Sigmoid colon (tissue), 6 donors: ENCODE measurements at regions not wholly inside any gene's neighbourhood (a gene's known extent, or its start where the extent isn't known, plus 50 kb on each side); places are given as distances from the start of the nearest gene placed in this dataset.

Experiments used
- DNase-seq: peaks from one replicate; pipeline ENCODE4 v3.0.0-alpha.2; 2019
- H3K27ac ChIP-seq, 4 donors: fragments of 200-600 bp; sonication (generic); one replicate each; pipeline ENCODE4 v1.5.1; 2016 to 2019; ENCODE audit warnings: mild to moderate bottlenecking in 1 of 4
- H3K27me3 ChIP-seq, 3 donors: fragments of 200-600 bp; sonication (generic); one replicate each; pipeline ENCODE4 v1.5.1; 2019; ENCODE audit warnings: mild to moderate bottlenecking in 1 of 3
- H3K36me3 ChIP-seq, 4 donors: fragments of 200-600 bp; sonication (generic); one replicate each; pipeline ENCODE4 v1.5.1; 2016 to 2019
- H3K4me1 ChIP-seq, 4 donors: fragments of 200-600 bp; sonication (generic); one replicate each; pipeline ENCODE4 v1.5.1; 2017 to 2019
- H3K4me3 ChIP-seq, 4 donors: fragments of 200-600 bp; sonication (generic); one replicate each; pipeline ENCODE4 v1.5.1; 2017 to 2019; ENCODE audit warnings: mild to moderate bottlenecking in 2 of 4, moderate library complexity in 1 of 4
- H3K9me3 ChIP-seq, 4 donors: fragments of 200-600 bp in 3 of 4; sonication (generic) in 3 of 4; one replicate each; pipeline versions ENCODE4 v1.5.1 to v1.6.1; 2013 to 2019
- CTCF ChIP-seq, 4 experiments: fragments of 450-650 bp in 3 of 4; fragments of 200-600 bp in 1 of 4; IDR thresholded peaks; one replicate each; pipeline ENCODE4 v1.5.1; 2016 to 2019; ENCODE audit warnings: antibody characterized with exemption in 4 of 4, mild to moderate bottlenecking in 3 of 4, moderate library complexity in 2 of 4
- EP300 ChIP-seq, 4 donors: sonication (generic); formaldehyde crosslinking; IDR thresholded peaks; one replicate each; pipeline ENCODE4 v1.6.1; 2017; ENCODE audit warnings: antibody characterized with exemption in 4 of 4
- POLR2A ChIP-seq, 2 donors: fragments of 450-650 bp; IDR thresholded peaks; one replicate each; pipeline ENCODE4 v1.6.1; 2016; ENCODE audit warnings: antibody characterized with exemption in 2 of 2, mild to moderate bottlenecking in 2 of 2, moderate library complexity in 2 of 2
- POLR2AphosphoS5 ChIP-seq, 4 donors: sonication (generic); formaldehyde crosslinking; IDR thresholded peaks; one replicate each; pipeline ENCODE4 v1.6.1; 2017; ENCODE audit warnings: antibody characterized with exemption in 4 of 4
- WGBS, 2 donors: extraction: QIAGEN DNeasy Blood & Tissue Kit; methylation state at CpG; one replicate each; pipeline ENCODE4 v1.1.7; 2013; 5-methylcytosine and 5-hydroxymethylcytosine counted together
- intact Hi-C: fragments of 100-400 bp; cut with DNase I; formaldehyde crosslinking; loops from one replicate; pipeline ENCODE4 v1.15.1; 2023
- donor health status: healthy with polysubstance abuse.
- donor health status: healthy.

DNA sequence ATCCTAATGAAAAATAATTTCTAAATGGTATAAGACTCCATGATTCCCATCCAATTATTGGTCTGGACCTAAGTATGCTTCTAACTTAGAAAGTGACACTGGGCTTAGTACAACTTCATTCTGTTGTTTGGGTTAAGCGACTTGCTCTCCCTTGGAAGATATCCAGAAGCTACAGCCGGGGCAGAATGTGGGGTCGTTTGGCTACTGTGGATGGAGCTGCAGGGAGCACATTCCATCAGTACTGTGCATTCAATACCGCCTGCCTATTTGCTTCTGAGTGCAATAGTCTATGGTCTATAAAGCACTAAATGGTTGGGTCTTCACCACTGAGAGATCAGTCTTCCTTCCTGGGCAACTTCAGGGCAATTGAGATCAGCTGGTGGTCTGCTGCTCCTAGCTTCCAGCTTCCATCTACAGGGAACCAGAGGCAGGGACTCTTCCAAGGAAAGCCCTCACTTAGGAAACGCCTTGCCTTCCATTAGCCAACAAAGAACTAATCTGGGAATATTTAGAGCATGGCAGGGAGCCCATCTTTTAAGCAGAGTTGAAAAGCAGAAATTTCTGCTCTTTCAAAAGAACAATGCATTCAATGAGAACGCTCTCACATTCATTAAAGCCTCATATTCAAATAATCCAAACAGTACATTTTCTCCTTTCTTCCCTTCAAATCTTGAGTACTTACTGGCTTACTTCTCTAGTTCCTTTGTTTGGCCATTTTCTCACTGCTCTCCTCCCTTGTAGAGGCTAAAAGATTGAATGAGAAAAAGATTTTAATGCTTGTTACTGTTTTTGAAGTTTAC lies 1049.9 kb upstream of the TENM3 start:
- H3K27me3 ChIP-seq = no peaks in the 10 kb centered on the region
- H3K36me3 ChIP-seq = no peaks in the 10 kb centered on the region
- no peak overlapping the region for H3K27ac ChIP-seq
- no peak for DNase-seq
- intact Hi-C loops = no loop called here
- H3K4me3 ChIP-seq = no peak overlapping the region
- H3K9me3 ChIP-seq = no peaks in the 10 kb centered on the region
- TF ChIP-seq POLR2A (IDR thresholded peaks at IDR 0.05) = no peak
- no peak for TF ChIP-seq POLR2AphosphoS5 (IDR thresholded peaks at IDR 0.05)
- TF ChIP-seq EP300 (IDR thresholded peaks at IDR 0.05) = no peak
- TF ChIP-seq CTCF (IDR thresholded peaks at IDR 0.05) = no peak
- WGBS, 2 donors = 50 to 53% methylated on average over 6 of the region's 6 CpGs
- no peaks in the 10 kb centered on the region for H3K4me1 ChIP-seq

DNA sequence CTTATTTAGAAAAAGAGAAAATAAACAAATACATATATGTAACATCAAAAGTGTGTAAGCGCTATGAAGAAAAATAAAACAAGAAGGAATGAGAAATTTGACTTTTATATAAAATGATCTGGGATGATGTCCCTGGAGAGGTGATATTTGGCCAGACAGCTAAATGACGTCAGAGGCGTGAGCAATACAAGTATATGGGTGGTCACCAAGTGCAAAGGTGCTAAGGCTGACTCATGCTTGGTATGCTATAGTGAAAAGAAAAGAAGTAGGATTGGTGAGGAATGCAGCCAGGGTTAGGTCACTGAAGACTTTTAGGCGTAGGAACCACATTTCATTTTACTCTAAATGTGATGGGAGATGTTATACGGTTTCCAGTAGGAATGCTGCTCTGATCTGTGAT lies 1049.1 kb upstream of the TENM3 start:
- intact Hi-C loops = no loop called here
- Histone ChIP-seq H3K4me3 (no peak overlapping the region), H3K27ac (no peak overlapping the region), H3K27me3 (no peaks in the 10 kb centered on the region), H3K4me1 (no peaks in the 10 kb centered on the region), H3K9me3 (no peaks in the 10 kb centered on the region), H3K36me3 (no peaks in the 10 kb centered on the region)
- TF ChIP-seq EP300 (IDR thresholded peaks at IDR 0.05) = no peak
- no peak for TF ChIP-seq POLR2AphosphoS5 (IDR thresholded peaks at IDR 0.05)
- TF ChIP-seq CTCF (IDR thresholded peaks at IDR 0.05) = no peak
- no peak for TF ChIP-seq POLR2A (IDR thresholded peaks at IDR 0.05)
- 86% methylated on average over 5 of the region's 5 CpGs for WGBS, 2 donors
- no peak for DNase-seq

GRCh38 chr4:181200076-181200475 lies 1043.1 kb upstream of the TENM3 start:
- Histone ChIP-seq H3K4me3 (no peak overlapping the region), H3K27ac (no peak overlapping the region), H3K4me1 (no peaks in the 10 kb centered on the region), H3K27me3 (no peaks in the 10 kb centered on the region), H3K9me3 (no peaks in the 10 kb centered on the region), H3K36me3 (no peaks in the 10 kb centered on the region)
- intact Hi-C loops = no loop called here
- WGBS, 2 donors = 83 to 87% methylated on average over 5 of the region's 5 CpGs
- TF ChIP-seq CTCF (IDR thresholded peaks at IDR 0.05) (no peak), EP300 (IDR thresholded peaks at IDR 0.05) (no peak), POLR2AphosphoS5 (IDR thresholded peaks at IDR 0.05) (no peak), POLR2A (IDR thresholded peaks at IDR 0.05) (no peak)
- no peak for DNase-seq

GRCh38 chr4:181202240-181202639 lies 1041.0 kb upstream of the TENM3 start:
- no peaks in the 10 kb centered on the region for H3K36me3 ChIP-seq
- H3K27ac ChIP-seq = no peak overlapping the region
- H3K27me3 ChIP-seq = no peaks in the 10 kb centered on the region
- intact Hi-C loops = no loop called here
- DNase-seq = no peak
- H3K9me3 ChIP-seq = no peaks in the 10 kb centered on the region
- H3K4me3 ChIP-seq = no peak overlapping the region
- TF ChIP-seq POLR2AphosphoS5 (IDR thresholded peaks at IDR 0.05) (no peak), EP300 (IDR thresholded peaks at IDR 0.05) (no peak), POLR2A (IDR thresholded peaks at IDR 0.05) (no peak), CTCF (IDR thresholded peaks at IDR 0.05) (no peak)
- WGBS, 2 donors = 38 to 52% methylated on average over 5 of the region's 5 CpGs
- H3K4me1 ChIP-seq = no peaks in the 10 kb centered on the region

DNA sequence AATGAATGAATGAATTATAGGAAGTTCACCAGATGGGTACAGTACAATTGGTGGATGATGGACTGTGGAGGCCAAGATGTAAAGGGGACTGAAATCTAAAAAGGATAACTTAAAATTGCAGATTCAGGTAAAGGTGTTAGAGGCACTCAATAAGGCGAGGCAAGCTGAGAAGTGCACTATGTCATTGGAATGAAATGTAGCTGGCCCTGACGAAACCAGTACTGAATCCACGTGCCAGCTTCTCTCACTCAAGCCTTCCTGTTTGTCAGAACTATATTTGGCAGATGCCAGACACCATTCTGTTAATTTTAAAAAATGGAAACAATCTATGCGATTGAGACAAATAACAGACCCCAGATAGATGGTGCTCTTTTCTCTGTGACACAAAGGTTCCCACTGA lies 1039.1 kb upstream of the TENM3 start:
- H3K4me1 ChIP-seq = no peaks in the 10 kb centered on the region
- H3K4me3 ChIP-seq = no peak overlapping the region
- no peak for DNase-seq
- no peaks in the 10 kb centered on the region for H3K9me3 ChIP-seq
- TF ChIP-seq EP300 (IDR thresholded peaks at IDR 0.05) = no peak
- no peak for TF ChIP-seq POLR2A (IDR thresholded peaks at IDR 0.05)
- TF ChIP-seq CTCF (IDR thresholded peaks at IDR 0.05) = no peak
- no peak for TF ChIP-seq POLR2AphosphoS5 (IDR thresholded peaks at IDR 0.05)
- no peak overlapping the region for H3K27ac ChIP-seq
- intact Hi-C loops = no loop called here
- H3K27me3 ChIP-seq = no peaks in the 10 kb centered on the region
- WGBS, 2 donors = 72 to 78% methylated on average over 4 of the region's 4 CpGs
- no peaks in the 10 kb centered on the region for H3K36me3 ChIP-seq
